GM23338 (cell line): ENCODE measurements at regions not wholly inside any gene's neighbourhood (a gene's known extent, or its start where the extent isn't known, plus 50 kb on each side); places are given as distances from the start of the nearest gene placed in this dataset.

Source experiments
- ATAC-seq: fragments of 200-7000 bp; cut with Tn5 transposase; 3 replicates; pipeline ENCODE4 v1.9.1; 2020
- DNase-seq: peaks from one replicate; pipeline ENCODE4 v3.0.0-alpha.2; 2015; ENCODE audit warnings: low spot score
- H2AFZ ChIP-seq: fragments of 200-600 bp; sonication (generic); 2 replicates; pipeline ENCODE4 v1.8.0; 2016; ENCODE audit warnings: antibody characterized with exemption, mild to moderate bottlenecking, moderate library complexity
- H3F3A ChIP-seq: fragments of 200-600 bp; sonication (generic); replicated peaks from 2 replicates; pipeline ENCODE4 v1.8.0; 2017; ENCODE audit warnings: antibody characterized with exemption, mixed run types, low read depth
- H3K27ac ChIP-seq: fragments of 200-600 bp; sonication (generic); 2 replicates; pipeline ENCODE4 v1.6.1; 2016; ENCODE audit warnings: low read depth
- H3K27me3 ChIP-seq: fragments of 200-600 bp; sonication (generic); 2 replicates; pipeline ENCODE4 v1.8.0; 2016; ENCODE audit warnings: mild to moderate bottlenecking, mixed run types, moderate library complexity; ENCODE audit not compliant: insufficient read depth
- H3K36me3 ChIP-seq: fragments of 200-600 bp; sonication (generic); 2 replicates; pipeline ENCODE4 v1.8.0; 2016; ENCODE audit warnings: mild to moderate bottlenecking; ENCODE audit not compliant: insufficient read depth
- H3K4me1 ChIP-seq: fragments of 200-600 bp; sonication (generic); 2 replicates; pipeline ENCODE4 v1.8.0; 2016; ENCODE audit warnings: mild to moderate bottlenecking, moderate library complexity; ENCODE audit not compliant: insufficient read depth
- H3K4me2 ChIP-seq: fragments of 200-600 bp; sonication (generic); 2 replicates; pipeline ENCODE4 v1.7.1; 2017; ENCODE audit warnings: mixed run types
- H3K4me3 ChIP-seq: fragments of 200-600 bp; sonication (generic); 2 replicates; pipeline ENCODE4 v1.6.1; 2016; ENCODE audit warnings: mixed run types
- H3K79me2 ChIP-seq: fragments of 200-600 bp; sonication (generic); replicated peaks from 2 replicates; pipeline ENCODE4 v1.8.0; 2017; ENCODE audit warnings: mild to moderate bottlenecking; ENCODE audit not compliant: insufficient read depth
- H3K9me2 ChIP-seq: fragments of 200-600 bp; sonication (generic); 2 replicates; pipeline ENCODE4 v1.8.0; 2017; ENCODE audit not compliant: insufficient read depth
- H4K20me1 ChIP-seq: fragments of 200-600 bp; sonication (generic); replicated peaks from 2 replicates; pipeline ENCODE4 v1.8.0; 2017; ENCODE audit warnings: mild to moderate bottlenecking; ENCODE audit not compliant: insufficient read depth
- H3K27ac Mint-ChIP-seq: 2 replicates; pipeline ENCODE4 v1.8.0; 2020; ENCODE audit warnings: inconsistent platforms, mild to moderate bottlenecking, moderate library complexity, mixed read lengths
- H3K27me3 Mint-ChIP-seq: 3 replicates; pipeline ENCODE4 v1.8.0; 2022; ENCODE audit warnings: low read depth, mild to moderate bottlenecking, moderate library complexity, mixed read lengths, inconsistent platforms; ENCODE audit not compliant: insufficient read depth, poor library complexity
- H3K36me3 Mint-ChIP-seq: 3 replicates; pipeline ENCODE4 v1.8.0; 2021; ENCODE audit warnings: low read depth, mild to moderate bottlenecking, inconsistent platforms, moderate library complexity, mixed read lengths
- H3K4me1 Mint-ChIP-seq: 3 replicates; pipeline ENCODE4 v1.8.0; 2020; ENCODE audit warnings: mild to moderate bottlenecking, inconsistent platforms, mixed read lengths
- H3K4me3 Mint-ChIP-seq: 3 replicates; pipeline ENCODE4 v1.8.0; 2021; ENCODE audit warnings: moderate library complexity, mild to moderate bottlenecking, inconsistent platforms, mixed read lengths
- H3K9me3 Mint-ChIP-seq: 3 replicates; pipeline ENCODE4 v1.8.0; 2020; ENCODE audit warnings: moderate library complexity, mild to moderate bottlenecking, inconsistent platforms, mixed read lengths
- CREB1 ChIP-seq: fragments of 250-450 bp; sonication (Bioruptor Pico); IDR thresholded peaks from 2 replicates; pipeline ENCODE4 v1.5.0; 2020; ENCODE audit warnings: low read depth, mild to moderate bottlenecking, moderate library complexity
- EZH2 ChIP-seq: fragments of 200-600 bp; sonication (generic); IDR thresholded peaks from one replicate; pipeline ENCODE4 v1.8.0; 2017; ENCODE audit warnings: antibody characterized with exemption, mild to moderate bottlenecking, low read depth; ENCODE audit not compliant: unreplicated experiment
- EZH2phosphoT487 ChIP-seq: fragments of 200-600 bp; sonication (generic); IDR thresholded peaks from one replicate; pipeline ENCODE4 v1.8.1; 2018; ENCODE audit warnings: antibody characterized with exemption; ENCODE audit not compliant: unreplicated experiment
- JUNB ChIP-seq: IDR thresholded peaks from one replicate; pipeline ENCODE4 v1.6.1; 2016; ENCODE audit warnings: antibody characterized with exemption; ENCODE audit not compliant: unreplicated experiment
- NANOG ChIP-seq: IDR thresholded peaks from 2 replicates; pipeline ENCODE4 v1.6.1; 2016; ENCODE audit warnings: antibody characterized with exemption, borderline replicate concordance
- POLR2AphosphoS5 ChIP-seq: IDR thresholded peaks from 2 replicates; pipeline ENCODE4 v1.6.1; 2016; ENCODE audit warnings: antibody characterized with exemption, low read depth
- STAT1 ChIP-seq: IDR thresholded peaks from one replicate; pipeline ENCODE4 v1.6.1; 2016; ENCODE audit warnings: antibody characterized with exemption; ENCODE audit not compliant: unreplicated experiment
- ZNF114 ChIP-seq: fragments of 250-450 bp; sonication (Bioruptor Pico); IDR thresholded peaks from 2 replicates; pipeline ENCODE4 v1.5.0; 2020; ENCODE audit warnings: mild to moderate bottlenecking, moderate library complexity
- ZNF331 ChIP-seq: fragments of 250-450 bp; sonication (Bioruptor Pico); IDR thresholded peaks from 2 replicates; pipeline ENCODE4 v1.5.0; 2020; ENCODE audit warnings: low read depth, mild to moderate bottlenecking, moderate library complexity
- TF ChIP-seq, protein P1 (sequence below): fragments of 250-450 bp; sonication (Bioruptor Pico); IDR thresholded peaks from 2 replicates; pipeline ENCODE4 v1.5.0; 2020; ENCODE audit warnings: mild to moderate bottlenecking, moderate library complexity
- TF ChIP-seq, protein P2 (sequence below), 2 experiments: fragments of 200-600 bp in 1 of 2; sonication (generic) in 1 of 2; conservative IDR thresholded peaks; 2 replicates each; pipeline versions ENCODE4 v1.5.1 to v1.6.1; 2016 to 2017; ENCODE audit warnings: antibody characterized with exemption in 2 of 2, low read depth in 2 of 2, mild to moderate bottlenecking in 2 of 2, moderate library complexity in 1 of 2
- TF ChIP-seq, protein P3 (sequence below): IDR thresholded peaks from 2 replicates; pipeline ENCODE4 v1.6.1; 2016; ENCODE audit warnings: antibody characterized with exemption
- TF ChIP-seq, protein P4 (sequence below): IDR thresholded peaks from one replicate; pipeline ENCODE4 v1.6.1; 2018; ENCODE audit warnings: antibody characterized with exemption; ENCODE audit not compliant: unreplicated experiment

DNA sequence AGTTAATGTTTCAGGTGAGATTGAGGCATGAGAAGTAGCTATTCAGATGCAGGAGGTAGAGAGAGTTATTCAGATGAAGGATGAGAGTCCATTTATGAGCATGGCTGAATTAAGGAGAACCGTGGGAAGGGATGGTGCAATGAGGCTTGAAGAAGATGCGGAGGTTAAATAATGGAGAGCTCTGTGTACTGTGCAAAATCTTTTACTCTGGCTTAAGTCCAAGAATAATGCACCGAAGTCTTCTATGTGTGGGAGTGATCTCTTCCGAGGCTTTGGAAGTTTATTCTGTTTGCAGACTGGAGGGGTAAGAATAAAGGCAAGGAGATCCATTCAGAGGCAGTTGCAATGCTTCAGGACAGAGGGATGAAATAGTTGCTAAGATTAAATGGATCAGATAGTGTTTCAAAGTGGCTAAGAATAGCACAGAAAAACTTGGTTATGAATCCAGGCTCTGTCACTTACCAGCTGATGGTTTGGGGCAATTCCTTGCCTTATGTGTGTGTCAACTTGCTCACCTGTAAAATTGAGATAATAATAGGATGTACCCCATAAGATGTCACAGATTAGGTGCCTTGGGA is 467.1 kb downstream of the HDGFL1 start:
- Mint-ChIP-seq H3K27ac (no peak overlapping the region), H3K9me3 (no peaks in the 10 kb centered on the region), H3K27me3 (no peaks in the 10 kb centered on the region), H3K36me3 (no peaks in the 10 kb centered on the region), H3K4me1 (no peaks in the 10 kb centered on the region), H3K4me3 (no peak overlapping the region)
- 0 out of 2 replicates have a peak, but pooled peaks cover 7% of the 10 kb centered on the region for H3K9me2 ChIP-seq
- H3K79me2 ChIP-seq, result no peaks in the 10 kb centered on the region
- ATAC-seq, result no peak
- H3K4me2 ChIP-seq, result no peak overlapping the region
- H3F3A ChIP-seq, result no peaks in the 10 kb centered on the region
- H3K4me1 ChIP-seq, result no peaks in the 10 kb centered on the region
- TF ChIP-seq ZNF331 (CRISPR knock-in tag) (no peak), NANOG (no peak), EZH2 (no peak), ZNF114 (CRISPR knock-in tag) (no peak), JUNB (no peak), EZH2phosphoT487 (no peak), STAT1 (no peak), CREB1 (CRISPR knock-in tag) (no peak), POLR2AphosphoS5 (no peak)
- TF ChIP-seq, protein P1, sequence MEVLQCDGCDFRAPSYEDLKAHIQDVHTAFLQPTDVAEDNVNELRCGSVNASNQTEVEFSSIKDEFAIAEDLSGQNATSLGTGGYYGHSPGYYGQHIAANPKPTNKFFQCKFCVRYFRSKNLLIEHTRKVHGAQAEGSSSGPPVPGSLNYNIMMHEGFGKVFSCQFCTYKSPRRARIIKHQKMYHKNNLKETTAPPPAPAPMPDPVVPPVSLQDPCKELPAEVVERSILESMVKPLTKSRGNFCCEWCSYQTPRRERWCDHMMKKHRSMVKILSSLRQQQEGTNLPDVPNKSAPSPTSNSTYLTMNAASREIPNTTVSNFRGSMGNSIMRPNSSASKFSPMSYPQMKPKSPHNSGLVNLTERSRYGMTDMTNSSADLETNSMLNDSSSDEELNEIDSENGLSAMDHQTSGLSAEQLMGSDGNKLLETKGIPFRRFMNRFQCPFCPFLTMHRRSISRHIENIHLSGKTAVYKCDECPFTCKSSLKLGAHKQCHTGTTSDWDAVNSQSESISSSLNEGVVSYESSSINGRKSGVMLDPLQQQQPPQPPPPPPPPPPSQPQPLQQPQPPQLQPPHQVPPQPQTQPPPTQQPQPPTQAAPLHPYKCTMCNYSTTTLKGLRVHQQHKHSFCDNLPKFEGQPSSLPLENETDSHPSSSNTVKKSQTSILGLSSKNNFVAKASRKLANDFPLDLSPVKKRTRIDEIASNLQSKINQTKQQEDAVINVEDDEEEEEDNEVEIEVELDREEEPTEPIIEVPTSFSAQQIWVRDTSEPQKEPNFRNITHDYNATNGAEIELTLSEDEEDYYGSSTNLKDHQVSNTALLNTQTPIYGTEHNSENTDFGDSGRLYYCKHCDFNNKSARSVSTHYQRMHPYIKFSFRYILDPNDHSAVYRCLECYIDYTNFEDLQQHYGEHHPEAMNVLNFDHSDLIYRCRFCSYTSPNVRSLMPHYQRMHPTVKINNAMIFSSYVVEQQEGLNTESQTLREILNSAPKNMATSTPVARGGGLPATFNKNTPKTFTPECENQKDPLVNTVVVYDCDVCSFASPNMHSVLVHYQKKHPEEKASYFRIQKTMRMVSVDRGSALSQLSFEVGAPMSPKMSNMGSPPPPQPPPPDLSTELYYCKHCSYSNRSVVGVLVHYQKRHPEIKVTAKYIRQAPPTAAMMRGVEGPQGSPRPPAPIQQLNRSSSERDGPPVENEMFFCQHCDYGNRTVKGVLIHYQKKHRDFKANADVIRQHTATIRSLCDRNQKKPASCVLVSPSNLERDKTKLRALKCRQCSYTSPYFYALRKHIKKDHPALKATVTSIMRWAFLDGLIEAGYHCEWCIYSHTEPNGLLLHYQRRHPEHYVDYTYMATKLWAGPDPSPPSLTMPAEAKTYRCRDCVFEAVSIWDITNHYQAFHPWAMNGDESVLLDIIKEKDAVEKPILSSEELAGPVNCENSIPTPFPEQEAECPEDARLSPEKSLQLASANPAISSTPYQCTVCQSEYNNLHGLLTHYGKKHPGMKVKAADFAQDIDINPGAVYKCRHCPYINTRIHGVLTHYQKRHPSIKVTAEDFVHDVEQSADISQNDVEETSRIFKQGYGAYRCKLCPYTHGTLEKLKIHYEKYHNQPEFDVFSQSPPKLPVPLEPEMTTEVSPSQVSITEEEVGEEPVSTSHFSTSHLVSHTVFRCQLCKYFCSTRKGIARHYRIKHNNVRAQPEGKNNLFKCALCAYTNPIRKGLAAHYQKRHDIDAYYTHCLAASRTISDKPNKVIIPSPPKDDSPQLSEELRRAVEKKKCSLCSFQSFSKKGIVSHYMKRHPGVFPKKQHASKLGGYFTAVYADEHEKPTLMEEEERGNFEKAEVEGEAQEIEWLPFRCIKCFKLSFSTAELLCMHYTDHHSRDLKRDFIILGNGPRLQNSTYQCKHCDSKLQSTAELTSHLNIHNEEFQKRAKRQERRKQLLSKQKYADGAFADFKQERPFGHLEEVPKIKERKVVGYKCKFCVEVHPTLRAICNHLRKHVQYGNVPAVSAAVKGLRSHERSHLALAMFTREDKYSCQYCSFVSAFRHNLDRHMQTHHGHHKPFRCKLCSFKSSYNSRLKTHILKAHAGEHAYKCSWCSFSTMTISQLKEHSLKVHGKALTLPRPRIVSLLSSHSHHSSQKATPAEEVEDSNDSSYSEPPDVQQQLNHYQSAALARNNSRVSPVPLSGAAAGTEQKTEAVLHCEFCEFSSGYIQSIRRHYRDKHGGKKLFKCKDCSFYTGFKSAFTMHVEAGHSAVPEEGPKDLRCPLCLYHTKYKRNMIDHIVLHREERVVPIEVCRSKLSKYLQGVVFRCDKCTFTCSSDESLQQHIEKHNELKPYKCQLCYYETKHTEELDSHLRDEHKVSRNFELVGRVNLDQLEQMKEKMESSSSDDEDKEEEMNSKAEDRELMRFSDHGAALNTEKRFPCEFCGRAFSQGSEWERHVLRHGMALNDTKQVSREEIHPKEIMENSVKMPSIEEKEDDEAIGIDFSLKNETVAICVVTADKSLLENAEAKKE, result no peak
- TF ChIP-seq, protein P2, sequence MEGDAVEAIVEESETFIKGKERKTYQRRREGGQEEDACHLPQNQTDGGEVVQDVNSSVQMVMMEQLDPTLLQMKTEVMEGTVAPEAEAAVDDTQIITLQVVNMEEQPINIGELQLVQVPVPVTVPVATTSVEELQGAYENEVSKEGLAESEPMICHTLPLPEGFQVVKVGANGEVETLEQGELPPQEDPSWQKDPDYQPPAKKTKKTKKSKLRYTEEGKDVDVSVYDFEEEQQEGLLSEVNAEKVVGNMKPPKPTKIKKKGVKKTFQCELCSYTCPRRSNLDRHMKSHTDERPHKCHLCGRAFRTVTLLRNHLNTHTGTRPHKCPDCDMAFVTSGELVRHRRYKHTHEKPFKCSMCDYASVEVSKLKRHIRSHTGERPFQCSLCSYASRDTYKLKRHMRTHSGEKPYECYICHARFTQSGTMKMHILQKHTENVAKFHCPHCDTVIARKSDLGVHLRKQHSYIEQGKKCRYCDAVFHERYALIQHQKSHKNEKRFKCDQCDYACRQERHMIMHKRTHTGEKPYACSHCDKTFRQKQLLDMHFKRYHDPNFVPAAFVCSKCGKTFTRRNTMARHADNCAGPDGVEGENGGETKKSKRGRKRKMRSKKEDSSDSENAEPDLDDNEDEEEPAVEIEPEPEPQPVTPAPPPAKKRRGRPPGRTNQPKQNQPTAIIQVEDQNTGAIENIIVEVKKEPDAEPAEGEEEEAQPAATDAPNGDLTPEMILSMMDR (conservative IDR thresholded peaks at IDR 0.05; ENCODE audit: low read depth in 2 of 2), result no peak
- TF ChIP-seq, protein P3, sequence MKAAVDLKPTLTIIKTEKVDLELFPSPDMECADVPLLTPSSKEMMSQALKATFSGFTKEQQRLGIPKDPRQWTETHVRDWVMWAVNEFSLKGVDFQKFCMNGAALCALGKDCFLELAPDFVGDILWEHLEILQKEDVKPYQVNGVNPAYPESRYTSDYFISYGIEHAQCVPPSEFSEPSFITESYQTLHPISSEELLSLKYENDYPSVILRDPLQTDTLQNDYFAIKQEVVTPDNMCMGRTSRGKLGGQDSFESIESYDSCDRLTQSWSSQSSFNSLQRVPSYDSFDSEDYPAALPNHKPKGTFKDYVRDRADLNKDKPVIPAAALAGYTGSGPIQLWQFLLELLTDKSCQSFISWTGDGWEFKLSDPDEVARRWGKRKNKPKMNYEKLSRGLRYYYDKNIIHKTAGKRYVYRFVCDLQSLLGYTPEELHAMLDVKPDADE, result no peak
- TF ChIP-seq, protein P4, sequence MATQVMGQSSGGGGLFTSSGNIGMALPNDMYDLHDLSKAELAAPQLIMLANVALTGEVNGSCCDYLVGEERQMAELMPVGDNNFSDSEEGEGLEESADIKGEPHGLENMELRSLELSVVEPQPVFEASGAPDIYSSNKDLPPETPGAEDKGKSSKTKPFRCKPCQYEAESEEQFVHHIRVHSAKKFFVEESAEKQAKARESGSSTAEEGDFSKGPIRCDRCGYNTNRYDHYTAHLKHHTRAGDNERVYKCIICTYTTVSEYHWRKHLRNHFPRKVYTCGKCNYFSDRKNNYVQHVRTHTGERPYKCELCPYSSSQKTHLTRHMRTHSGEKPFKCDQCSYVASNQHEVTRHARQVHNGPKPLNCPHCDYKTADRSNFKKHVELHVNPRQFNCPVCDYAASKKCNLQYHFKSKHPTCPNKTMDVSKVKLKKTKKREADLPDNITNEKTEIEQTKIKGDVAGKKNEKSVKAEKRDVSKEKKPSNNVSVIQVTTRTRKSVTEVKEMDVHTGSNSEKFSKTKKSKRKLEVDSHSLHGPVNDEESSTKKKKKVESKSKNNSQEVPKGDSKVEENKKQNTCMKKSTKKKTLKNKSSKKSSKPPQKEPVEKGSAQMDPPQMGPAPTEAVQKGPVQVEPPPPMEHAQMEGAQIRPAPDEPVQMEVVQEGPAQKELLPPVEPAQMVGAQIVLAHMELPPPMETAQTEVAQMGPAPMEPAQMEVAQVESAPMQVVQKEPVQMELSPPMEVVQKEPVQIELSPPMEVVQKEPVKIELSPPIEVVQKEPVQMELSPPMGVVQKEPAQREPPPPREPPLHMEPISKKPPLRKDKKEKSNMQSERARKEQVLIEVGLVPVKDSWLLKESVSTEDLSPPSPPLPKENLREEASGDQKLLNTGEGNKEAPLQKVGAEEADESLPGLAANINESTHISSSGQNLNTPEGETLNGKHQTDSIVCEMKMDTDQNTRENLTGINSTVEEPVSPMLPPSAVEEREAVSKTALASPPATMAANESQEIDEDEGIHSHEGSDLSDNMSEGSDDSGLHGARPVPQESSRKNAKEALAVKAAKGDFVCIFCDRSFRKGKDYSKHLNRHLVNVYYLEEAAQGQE, result no peak
- no peak overlapping the region for H3K27ac ChIP-seq
- no peak for DNase-seq
- no peak overlapping the region for H2AFZ ChIP-seq
- H4K20me1 ChIP-seq, result no peaks in the 10 kb centered on the region
- H3K36me3 ChIP-seq, result no peaks in the 10 kb centered on the region
- H3K27me3 ChIP-seq, result no peaks in the 10 kb centered on the region
- no peak overlapping the region for H3K4me3 ChIP-seq
